Kidney tubule cell (primary cell): ENCODE measurements at regions not wholly inside any gene's neighbourhood (a gene's known extent, or its start where the extent isn't known, plus 50 kb on each side); places are given as distances from the start of the nearest gene placed in this dataset.
A peak's percentile ranks its signal among the peaks of the same experiment; 100 is the strongest.

Experiments
- DNase-seq: peaks from one replicate; pipeline ENCODE4 v3.0.0-alpha.2; 2018; ENCODE audit warnings: low spot score

DNA sequence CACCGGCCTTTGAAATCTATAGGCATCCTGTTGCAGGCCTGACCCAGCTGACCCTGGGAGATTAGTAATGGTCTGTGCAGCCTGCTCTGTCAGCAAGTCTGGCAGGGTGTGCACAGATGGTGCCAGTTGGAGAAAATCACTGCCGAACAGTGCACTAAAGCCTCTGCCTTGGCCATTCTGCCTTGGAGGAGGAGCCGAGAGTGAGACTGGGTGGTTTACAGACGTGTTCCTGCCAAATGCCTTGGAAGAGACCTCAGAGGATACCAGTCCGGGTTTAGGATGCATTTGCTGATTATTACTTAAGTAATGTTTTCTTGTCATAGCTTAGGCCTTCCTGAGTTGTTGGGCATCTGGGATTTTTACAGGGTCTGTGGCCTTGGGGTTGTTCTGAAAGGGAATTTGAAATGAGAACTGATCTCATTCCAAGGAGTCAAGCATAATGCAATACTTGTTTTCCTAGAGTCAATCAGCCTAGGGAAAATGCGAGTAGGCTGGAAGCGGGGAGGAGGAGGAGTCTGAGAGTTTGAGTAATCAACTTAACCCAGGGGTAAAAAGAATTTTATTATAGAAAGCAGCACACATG, 292.1 kb downstream of the SOX4 start:
- DNase-seq = peak; percentile 94

DNA sequence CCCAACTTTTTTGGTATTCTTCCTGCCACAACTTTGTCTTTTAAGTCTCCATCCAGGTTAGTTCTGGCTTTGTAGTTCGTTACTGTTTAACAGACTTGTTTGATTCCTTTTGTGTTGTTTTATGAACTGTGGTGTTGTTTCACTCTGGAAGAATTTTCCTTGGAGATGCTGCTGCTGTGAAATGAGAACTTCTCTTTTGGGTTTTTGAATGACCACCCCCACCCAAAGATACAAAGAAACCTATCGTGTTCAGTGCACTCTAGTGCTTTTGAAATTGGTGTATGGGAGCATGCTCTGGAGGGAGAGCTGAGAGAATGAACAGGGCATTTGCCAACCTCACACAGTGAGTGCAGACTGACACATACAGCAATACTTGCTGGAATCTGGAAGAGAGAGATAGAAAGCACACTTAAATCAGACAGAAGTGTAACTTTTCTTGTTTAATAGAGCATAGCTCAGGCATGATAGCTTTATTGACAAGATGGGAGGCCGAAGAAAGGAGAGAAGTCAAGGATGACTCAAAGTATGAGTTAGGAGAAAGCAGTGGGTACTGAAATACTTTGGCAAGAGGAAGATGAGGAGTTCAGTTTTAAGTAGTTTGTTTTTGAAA, 293.1 kb downstream of the SOX4 start:
- peak; percentile 97 for DNase-seq

DNA sequence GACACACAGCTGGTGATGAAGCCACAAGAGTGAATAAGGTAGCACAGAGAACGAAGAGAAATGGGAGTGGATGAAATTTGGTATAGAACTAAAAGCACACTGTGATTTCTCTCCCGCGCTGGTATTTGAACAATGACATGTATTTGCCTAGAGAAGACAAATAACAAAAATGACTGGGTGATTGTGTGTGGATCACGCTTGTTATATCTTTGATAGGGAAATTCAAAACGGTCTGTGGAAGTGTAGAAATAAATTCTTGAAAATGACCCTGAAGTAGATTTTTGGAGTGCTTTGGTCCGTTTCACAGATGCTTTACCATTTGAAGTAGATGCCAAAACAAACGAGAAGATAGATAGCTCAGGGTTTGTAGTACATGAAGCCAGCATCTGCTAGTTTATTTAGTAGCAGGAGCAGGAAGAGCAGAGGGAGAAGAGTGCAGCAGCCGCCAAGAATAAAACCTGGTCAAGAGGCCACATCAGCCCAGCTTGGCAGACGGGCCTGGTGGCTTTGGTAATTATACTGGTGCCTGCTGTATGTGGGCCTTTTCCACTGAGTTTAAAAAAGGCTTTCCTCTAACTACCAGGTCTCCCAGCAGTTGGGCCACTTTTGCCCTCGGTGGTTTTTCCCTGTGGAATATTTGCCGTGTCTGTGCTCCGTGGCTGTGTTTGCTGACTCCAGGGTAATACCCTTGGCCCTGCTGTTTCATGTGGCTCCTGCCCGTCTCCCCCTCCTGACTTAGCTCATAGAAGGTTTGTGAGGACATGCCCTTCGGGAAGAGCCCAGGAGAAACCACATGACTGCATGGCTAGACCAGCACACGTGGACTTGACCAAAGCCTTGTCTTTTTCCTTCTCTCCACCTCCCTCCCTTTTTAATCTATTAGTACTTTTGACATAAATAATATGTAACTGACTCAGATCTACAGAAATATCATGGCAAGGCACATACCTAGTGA, 294.0 kb downstream of the SOX4 start:
- peak; percentile 74 for DNase-seq

DNA sequence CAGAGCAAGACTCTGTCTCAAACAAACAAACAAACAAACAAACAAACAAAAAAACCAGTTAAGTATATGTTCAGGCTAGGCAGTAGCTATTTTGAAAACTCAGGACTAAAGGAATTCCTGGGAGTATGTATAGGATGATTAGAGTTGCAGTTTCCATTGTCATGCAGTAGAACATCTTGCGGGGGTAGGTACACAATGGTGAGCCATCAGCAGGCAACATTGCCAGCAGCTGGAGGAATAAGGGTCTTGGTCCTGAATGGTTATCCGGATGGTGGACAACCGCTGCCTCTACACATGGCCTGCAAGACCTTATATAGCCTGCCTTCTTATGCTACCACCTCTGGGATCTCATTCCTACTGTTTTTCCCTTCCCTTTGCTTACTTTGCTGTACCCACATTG, 297.5 kb downstream of the SOX4 start:
- no peak for DNase-seq

DNA sequence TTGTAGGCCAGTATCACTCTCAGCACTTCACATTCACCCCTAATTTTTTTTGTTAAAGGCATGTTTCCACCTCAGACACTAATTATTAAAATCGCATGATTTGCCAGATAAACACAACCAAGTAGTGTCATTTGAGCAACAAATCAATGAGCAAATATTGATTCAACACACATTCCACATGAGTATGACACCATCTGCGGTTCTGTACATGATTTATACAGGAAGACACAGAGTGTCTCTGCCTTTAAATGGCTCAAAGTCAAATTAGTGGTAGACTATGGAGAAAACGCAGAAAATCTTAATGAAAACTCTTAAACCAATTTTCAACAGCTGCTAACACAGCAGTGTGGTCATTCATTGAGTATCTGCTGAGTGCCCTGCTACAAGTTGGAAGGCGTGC, 300.2 kb downstream of the SOX4 start:
- no peak for DNase-seq

DNA sequence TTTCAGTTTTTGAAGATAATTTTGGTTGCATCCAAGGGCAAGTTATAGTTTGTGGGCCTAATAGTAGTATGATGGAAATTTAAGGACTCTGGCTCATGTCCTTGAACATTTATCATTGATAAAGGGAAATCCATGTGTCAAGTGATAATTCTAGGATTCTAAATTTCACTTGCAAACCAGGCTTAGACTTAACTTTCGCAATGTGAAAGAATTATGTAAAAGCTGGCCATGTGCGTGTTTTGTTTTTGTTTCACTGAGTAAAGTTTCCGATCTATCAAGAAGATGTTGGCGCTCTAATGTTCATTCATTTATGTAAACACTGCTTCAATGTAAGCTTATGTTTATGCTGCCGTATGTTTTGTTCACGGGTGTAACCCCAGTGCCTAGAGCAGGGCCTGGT, 302.0 kb downstream of the SOX4 start:
- no peak for DNase-seq

DNA sequence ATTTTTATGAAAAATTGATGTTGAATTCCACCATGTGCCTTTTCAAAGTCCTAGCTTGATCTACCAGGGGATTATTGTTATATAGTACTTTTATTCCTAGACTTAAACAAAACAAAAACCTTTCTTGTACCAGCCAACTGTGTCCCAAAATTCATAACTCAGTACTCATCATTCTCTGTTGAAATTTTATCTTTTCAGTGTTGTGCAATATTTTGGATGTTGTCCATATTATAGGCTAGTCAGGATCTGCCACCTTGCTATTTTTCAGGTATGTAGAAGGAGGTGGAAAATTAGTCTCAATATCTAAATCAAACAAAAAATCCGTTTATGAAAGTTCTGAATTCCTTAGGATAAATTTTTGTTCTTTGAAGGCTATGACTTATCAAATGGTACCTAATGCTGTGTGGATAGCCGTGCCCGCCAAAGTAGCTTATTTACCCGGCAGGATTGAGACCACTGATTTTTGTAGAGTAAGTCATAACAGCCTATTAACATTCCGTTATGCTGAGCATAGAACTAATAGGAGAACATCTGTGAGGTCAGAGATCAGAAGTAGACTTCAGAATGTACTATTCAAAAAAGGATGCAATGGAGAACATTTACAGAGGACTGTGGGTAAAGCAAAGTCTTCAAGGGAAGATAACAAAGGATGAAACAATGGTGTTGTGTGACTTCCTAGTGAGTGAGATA, 304.7 kb downstream of the SOX4 start:
- no peak for DNase-seq

DNA sequence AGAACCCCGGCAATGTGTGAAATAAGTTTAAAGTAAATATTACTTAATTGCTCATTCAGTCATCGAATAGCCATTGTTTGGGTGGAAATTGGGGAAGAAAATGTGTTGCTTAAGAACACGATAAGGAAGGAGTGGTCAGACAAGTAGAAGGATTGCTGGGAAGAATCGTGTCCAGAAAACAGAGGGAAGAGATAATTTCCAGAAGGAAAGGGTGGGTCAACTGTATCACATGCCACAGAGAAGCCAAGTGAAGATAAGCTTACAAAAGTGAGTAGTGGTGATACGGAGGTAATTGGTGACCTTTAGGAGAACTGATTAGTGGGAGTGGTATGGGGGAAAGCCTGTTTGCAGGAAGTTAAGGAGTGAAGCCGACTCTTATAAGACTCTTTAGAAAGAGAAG, 306.2 kb downstream of the SOX4 start:
- DNase-seq = no peak

DNA sequence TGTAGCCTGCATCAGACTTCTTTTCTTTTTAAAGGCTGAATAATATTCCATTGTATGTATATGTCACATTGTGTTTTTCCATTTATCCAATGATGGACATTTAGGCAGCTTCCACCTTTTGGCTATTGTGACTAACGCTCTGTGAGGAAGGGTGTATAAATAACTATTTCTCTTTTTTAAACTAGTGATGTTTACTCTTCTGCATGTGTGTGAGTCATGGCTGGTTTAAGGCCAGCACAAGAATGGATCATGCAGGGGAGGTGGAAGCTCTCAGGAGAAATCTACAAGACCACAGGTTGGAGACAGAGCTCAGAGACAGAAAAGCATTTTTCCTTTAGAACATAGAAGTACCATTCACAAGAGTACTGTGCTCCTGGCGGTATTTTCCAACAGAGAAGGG, 307.2 kb downstream of the SOX4 start:
- DNase-seq = peak; percentile 76

DNA sequence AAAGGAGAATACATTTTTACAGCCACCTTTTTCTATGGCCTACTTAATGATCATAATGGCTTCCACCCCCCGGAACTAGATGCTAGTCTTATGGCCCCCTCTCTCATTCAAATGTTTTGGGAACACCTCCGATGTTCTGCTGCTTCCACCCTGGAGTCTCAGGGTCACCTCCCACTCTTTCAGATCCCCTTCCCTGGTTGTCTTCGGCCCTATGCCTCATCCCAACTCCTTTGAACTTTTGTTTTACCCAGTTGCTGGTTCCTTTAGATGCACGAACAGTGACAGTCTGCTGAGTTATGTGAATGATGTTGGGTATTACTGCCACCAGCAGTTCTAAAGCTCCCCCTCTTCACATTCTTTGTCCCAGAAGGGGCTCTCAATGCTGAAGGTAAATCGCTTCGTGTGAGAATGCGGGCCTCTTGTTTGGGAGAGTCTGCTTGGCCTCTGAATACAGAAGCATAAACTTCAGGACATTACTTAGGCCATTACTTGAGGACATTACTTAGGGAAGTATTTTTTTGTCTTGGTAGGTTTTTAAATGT, 309.1 kb downstream of the SOX4 start:
- DNase-seq = no peak

DNA sequence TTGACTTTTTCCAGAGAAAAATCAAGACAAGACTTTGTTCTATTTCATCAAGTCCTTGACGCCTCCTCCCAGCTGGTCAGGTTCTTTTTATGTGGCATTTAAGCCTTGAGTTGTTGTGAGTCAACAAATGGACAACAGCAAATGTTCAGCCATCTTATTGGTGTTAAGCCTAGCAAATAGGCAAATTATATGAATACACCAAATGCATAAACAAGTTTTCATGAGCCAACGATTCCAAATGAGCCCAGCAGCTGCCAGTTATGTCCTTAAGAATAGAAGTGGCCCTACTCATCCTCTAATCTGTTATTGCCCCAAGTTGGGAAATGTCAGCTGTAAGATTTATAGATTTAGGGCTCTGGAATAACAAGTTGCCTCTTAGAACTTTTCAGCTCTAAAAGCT, 312.0 kb downstream of the SOX4 start:
- no peak for DNase-seq

DNA sequence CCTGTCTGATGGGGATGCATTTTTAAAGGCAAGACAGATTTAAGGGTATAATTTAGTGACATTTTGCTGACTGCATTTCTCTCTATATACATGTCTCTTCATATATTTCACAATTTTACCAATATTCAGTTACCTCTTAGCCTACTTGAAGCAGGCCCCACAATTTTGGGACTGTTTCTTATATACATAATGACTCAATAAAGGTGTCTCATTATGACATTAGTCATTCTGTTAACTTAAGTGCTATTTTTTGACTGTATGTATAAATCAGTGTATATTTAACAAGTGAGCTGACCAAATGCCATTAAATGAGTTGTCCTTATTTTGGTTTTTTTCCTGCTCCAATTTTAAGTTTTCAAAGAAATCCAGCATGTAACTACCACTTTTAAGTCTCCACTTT, 313.3 kb downstream of the SOX4 start:
- DNase-seq = peak; percentile 20

DNA sequence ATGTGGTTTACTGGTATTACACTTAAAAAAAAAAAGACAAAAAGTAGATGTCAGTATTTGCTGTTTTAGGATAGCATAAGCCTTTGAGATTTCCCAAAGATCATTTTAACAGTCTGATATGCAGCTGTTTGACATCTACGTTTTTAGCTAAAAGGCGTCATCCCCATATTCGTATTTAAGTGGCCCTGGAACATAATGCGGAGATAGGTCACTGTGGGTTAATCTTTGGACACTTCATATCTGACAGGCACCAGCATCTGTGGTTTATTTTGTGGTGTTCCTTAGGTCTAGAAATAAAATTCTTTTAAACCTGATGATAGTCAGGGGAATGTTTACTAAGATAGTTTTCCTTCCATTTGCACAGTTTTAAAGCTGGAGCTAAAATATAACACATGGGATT, 313.7 kb downstream of the SOX4 start:
- no peak for DNase-seq

DNA sequence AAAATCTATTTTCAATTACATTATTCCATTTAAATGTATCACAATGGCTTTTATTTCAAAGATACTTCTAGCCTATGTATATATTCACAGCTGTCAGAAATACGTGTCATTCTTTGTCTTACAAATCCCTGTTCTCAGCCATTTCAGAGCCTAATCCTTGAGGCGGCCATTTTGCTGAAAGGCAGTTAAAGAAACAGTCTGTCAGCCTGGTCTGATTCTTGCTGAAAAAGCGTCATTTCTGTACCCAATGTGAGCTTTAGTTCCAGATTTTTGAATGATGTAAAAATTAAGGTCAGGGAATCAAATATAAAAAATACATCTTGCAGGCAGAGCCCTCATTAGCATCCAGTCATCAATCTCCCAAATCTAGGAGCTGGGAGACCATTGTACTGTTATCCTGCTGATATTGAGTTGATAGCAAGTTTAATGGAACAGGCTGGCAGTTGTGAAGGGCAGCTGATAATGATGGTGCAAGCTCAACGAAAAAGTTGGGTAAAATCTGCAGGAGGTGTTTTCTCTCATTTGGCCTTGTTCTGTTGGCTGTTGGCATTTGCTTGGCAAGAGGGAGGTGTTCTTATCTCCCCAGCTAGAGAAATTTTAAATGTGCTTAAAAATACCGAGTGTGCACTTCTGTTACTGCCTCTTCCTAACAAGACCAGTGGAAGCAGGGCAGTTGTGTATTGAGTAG, 314.8 kb downstream of the SOX4 start:
- DNase-seq = no peak

DNA sequence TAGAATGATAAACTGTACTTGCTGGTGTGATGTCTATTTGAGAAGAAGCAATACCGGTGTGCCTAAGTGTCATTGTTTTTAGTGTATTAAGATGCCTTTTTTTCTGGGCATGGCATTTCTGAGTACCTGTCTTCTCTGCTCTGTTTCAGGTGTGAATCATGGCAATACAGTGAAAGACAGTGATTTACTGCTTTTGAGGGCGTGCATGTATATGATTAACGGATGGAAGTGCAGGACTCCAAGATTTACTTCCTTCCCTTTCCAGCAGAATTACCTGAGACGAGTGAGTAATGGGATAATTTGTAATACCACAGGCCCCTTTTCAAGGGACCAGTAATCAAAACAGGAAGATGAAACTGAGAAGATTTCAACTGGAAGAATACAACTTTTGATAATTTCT, 315.8 kb downstream of the SOX4 start:
- peak; percentile 84 for DNase-seq

DNA sequence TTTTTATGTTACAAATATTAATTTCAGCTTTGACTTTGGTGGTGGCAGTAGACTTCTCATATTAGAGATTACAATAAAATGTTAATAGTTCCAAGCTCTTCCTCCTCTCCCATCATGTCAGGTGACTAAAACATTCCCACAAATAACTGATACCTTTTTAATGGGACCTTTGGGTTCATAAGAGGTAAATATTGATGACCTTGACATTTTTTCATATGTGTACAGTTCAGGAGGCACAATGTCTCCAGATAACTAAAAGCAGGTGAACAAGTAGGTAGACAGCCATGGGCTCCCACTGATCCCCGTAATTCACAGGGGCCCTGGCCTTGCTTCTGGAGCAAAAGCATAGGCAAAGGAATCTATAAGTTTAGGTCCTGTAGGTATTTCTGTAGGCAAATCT, 317.7 kb downstream of the SOX4 start:
- no peak for DNase-seq

DNA sequence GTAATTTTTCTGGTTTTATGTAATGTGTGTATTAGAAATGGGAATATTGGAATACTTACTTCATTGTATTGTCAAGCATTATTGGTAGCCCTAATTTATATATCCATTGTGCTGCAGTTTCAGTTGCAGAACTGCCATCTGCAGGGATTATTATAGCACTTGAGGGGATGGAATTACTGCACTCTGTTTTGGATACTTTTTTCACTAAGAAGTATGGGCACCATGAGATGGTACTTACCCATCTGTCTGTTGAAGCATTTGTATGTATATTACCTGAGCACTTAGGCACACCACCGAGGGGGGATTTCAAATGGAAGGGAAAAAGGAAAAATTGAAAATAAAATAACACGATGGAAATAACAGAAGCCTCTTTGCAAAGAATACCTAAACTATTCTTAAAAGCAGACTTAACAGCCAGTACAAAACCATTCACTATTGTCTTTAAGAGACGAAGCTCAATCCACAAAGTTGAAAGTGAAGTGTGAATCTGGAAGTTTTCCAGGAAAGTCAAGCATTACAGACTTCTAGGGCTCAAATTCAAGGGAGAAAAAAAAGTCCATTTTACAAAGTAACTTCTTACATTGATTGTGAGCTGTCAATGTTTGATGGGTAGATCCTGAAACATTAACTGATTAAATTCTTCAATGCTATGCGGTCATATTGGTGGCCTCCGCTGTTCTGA, 318.7 kb downstream of the SOX4 start:
- peak; percentile 33 for DNase-seq

DNA sequence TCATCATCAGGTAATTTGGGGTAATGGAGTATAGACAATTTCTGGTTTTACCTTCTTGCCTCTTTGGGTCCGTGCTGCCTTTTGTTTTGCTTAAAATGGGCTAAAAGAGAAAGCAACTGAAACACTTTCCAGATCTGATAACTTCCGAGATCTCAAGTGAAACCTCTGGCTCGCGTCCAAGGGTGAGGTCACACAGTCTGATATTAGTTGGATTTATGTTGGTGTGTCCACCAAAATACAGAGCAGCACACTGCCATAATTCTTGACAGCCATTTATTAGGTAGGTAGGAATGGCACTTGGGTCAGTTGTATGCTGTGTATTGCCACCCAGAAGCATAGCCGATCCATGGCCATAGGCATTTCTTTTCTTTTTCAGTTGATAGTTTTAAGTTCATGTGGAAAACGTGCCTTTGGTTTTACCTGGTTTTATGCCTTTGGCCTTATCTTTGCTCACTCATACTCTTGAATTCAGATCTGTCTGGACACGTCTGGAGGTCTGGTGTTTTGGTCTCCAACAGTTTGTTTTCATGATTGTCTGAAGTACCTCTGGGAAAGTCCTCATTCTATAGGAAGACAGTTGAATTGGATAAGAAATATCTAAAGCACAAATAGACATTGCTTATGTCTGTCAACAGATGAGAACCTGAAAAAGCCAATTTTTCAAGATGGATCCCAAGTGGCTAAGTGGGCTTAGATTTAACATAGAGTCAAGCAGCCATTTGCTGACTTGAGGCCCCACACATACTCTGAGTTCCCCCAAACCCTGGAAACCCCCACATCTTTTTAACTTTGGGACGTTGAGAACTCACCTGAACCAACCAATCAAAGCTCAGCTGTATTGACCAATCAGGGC, 320.8 kb downstream of the SOX4 start:
- peak; percentile 71 for DNase-seq

DNA sequence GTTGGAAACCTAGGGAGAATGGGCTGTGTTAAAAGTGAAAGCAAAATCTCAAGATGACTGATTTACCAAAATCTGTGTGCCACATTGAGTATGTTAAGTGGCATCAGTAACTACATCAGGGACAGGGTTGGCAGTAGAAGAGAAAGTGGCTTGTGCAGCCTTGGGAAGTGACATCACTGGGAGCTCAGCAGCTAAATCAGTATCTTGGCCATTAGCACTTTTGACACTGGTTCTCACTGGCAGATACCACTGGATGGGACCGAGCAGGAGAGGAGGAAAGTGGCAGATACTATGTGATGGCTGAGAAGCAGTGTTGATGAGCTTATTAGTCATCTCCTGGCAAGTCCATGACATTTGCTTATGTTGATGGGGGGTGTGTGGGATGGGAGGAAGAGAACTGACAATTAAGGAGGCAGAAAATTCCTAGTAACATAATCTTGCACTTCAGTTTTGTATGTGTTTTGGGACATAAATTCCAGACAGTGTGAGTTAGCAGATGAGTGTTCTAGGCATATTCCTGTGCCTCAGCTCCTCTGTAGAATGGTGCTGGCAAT, 322.2 kb downstream of the SOX4 start:
- peak; percentile 79 for DNase-seq

DNA sequence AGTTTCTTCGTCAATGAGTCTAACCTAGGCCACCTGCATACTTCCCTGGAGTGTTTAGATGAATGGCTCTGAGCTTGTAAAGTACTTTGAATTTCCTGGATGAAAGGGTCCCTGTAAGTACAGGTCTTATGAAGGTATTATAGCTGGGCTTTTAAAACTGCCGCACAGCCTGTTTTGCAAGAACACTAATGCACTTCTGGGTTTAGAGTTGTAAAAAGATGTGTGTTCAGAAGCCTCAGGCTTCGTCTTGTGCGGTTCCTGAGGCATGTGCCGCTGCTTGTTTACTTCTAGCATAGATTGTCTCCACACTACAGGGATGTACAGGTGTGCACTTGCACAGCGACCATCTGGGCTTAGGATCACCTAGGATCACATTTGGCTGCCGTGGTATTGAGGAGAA, 324.5 kb downstream of the SOX4 start:
- DNase-seq = no peak
